Nephron progenitor cell (in vitro differentiated cells): ENCODE measurements at regions not wholly inside any gene's neighbourhood (a gene's known extent, or its start where the extent isn't known, plus 50 kb on each side); places are given as distances from the start of the nearest gene placed in this dataset.

ENCODE experiments used
- DNase-seq: peaks from one replicate; pipeline ENCODE4 v3.0.0; 2021
- H3K27ac Mint-ChIP-seq: 2 replicates; pipeline ENCODE4 v1.8.0; 2021; ENCODE audit warnings: mild to moderate bottlenecking, moderate library complexity, mixed read lengths
- H3K27me3 Mint-ChIP-seq: 2 replicates; pipeline ENCODE4 v1.8.0; 2021; ENCODE audit warnings: mild to moderate bottlenecking, low read depth, mixed read lengths; ENCODE audit not compliant: poor library complexity
- H3K36me3 Mint-ChIP-seq: 2 replicates; pipeline ENCODE4 v1.8.0; 2021; ENCODE audit warnings: low read depth, mixed read lengths
- H3K4me1 Mint-ChIP-seq: 2 replicates; pipeline ENCODE4 v1.8.0; 2021; ENCODE audit warnings: mixed read lengths
- H3K4me3 Mint-ChIP-seq: 2 replicates; pipeline ENCODE4 v1.8.0; 2021; ENCODE audit warnings: mild to moderate bottlenecking, moderate library complexity, mixed read lengths
- H3K9me3 Mint-ChIP-seq: 2 replicates; pipeline ENCODE4 v1.8.0; 2021; ENCODE audit warnings: mild to moderate bottlenecking, moderate library complexity, mixed read lengths
- CTCF ChIP-seq: fragments of 200-600 bp; sonication (generic); IDR thresholded peaks from 2 replicates; pipeline ENCODE4 v1.5.0; 2021; ENCODE audit warnings: antibody characterized with exemption

GRCh38 chr6:99867026-99867425 lies 127.0 kb downstream of the MCHR2 start:
- no peak for TF ChIP-seq CTCF
- Mint-ChIP-seq H3K4me1 (peaks cover 4% of the 10 kb centered on the region), H3K27ac (no peak overlapping the region), H3K4me3 (no peak overlapping the region), H3K9me3 (no peaks in the 10 kb centered on the region), H3K27me3 (peaks cover 24% of the 10 kb centered on the region), H3K36me3 (no peaks in the 10 kb centered on the region)
- DNase-seq = no peak

- H3K27me3 Mint-ChIP-seq = peaks cover 24% of the 10 kb centered on the region
Observed at GRCh38 chr6:99868074-99868702, 125.8 kb downstream of the MCHR2 start.

More at GRCh38 chr6:99868074-99868702, 125.8 kb downstream of the MCHR2 start:
- Mint-ChIP-seq H3K9me3 (no peaks in the 10 kb centered on the region), H3K36me3 (no peaks in the 10 kb centered on the region), H3K27ac (no peak overlapping the region), H3K4me3 (peak overlapping the region; percentile 69), H3K4me1 (peaks cover 4% of the 10 kb centered on the region)
- TF ChIP-seq CTCF = peak; percentile 94
- DNase-seq = peak; percentile 91
